ENCODE measurements at regions not wholly inside any gene's neighbourhood (a gene's known extent, or its start where the extent isn't known, plus 50 kb on each side); places are given as distances from the start of the nearest gene placed in this dataset.
"Not testable (repeated sequence)": the region's sequence is repeated elsewhere in the genome, so short reads cannot be mapped to it uniquely, and the experiment has no call there.

- DNase-seq (ENCODE audit: low spot score): no peak
Observed at GRCh38 chr7:54116956-54117355, 425.2 kb upstream of the VSTM2A start.

GRCh38 chr7:54129035-54129434 lies 413.1 kb upstream of the VSTM2A start:
- no peak for DNase-seq (ENCODE audit: low spot score)

DNA sequence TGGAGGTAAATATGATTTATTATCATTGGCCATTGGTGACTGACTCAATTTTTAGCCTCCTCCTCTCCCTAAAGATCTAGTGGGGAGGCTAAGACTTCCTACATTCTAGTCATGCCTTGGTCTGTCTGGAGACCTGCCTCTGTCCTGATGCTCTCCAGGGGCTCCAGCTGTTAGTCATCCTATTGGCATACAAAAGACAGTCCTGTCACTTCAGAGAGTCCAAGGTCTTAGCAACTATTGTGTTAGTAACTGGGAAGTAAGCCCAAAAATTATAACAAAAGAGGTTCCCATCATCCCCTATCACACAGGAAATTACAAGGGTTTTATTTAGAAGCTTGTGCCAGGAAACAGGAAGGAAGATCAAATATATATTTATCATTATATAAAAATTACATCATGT lies 400.6 kb upstream of the VSTM2A start:
- DNase-seq (ENCODE audit: low spot score): no peak

GRCh38 chr7:54145716-54146115 lies 396.5 kb upstream of the VSTM2A start:
- DNase-seq (ENCODE audit: low spot score): no peak

DNA sequence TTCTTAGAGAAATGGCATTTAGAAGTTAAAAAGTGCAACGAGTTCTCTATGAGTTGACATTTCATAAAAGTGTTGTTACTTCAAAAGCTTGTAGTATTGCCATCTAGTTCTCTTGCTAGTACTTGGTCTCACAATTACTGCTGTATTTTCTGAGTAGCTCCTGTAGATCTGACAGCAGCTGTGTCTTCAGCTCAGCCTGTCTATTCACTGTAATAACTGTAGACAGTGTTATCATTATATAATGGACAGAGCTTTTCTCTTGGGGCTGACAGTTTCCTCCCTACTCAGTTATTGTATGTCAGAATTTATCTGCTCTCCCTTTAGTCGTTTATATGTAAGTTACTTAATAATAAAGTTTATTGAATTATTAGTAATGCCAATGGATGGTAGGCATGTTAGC lies 388.7 kb upstream of the VSTM2A start:
- DNase-seq (ENCODE audit: low spot score): no peak

DNA sequence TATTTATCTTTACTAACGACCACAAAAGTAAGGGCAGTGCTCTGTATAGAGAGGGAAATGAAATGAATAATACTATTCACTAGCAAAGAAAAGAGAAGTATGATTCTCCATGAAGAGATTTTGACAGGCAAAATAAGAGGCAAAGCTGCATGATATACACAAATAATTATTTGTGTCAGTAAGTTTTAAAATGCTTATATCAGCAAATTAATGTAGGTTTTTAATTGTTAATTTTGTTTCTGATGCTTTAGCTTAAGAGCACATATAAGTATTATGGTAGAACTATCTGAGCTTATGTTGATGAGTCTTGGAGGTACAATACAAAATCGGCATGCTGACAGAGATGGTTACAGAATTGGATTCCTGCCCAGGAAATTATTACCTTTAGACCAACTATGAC lies 383.1 kb upstream of the VSTM2A start:
- DNase-seq (ENCODE audit: low spot score): no peak

DNA sequence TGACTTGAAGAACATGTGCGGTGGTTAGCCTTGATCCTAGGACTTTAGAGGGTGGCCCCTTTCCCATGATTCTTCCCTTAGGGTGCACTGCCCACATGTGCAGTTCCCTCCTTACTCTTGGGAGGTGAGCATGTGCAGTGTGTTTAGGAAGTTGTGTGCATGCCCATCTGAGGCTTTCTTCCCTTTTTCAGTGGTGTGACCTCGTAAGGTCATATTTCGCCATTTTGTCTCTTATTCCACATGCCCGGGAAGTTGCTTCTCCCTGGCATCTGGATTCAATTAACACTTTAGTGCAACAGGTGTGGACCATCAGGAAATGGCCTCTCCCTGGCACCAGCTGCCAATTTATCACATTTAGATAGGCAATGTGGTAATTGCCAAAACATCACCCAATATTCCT lies 380.6 kb upstream of the VSTM2A start:
- DNase-seq (ENCODE audit: low spot score): no peak

DNA sequence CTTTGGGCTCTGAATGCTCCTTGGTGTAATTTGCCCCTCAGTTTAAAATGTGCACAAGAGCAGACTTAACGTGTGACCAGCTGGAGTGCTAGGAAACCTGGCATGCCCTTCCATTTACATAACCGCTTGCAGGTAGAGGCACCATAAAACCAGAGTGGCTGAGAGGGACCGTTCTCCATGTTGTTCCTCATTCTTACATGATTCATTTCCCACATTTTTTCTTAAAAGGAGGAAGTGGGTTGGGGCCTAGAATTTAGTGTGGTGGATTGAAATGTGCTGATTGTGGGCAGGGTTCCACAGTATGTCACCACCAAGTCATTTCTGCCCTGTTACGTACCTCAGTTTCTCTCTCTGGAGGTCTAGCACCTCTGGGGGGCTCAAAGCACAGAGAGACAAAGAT lies 375.8 kb upstream of the VSTM2A start:
- DNase-seq (ENCODE audit: low spot score): no peak

GRCh38 chr7:54179321-54180029 lies 362.7 kb upstream of the VSTM2A start:
- no peak for DNase-seq (ENCODE audit: low spot score)

DNA sequence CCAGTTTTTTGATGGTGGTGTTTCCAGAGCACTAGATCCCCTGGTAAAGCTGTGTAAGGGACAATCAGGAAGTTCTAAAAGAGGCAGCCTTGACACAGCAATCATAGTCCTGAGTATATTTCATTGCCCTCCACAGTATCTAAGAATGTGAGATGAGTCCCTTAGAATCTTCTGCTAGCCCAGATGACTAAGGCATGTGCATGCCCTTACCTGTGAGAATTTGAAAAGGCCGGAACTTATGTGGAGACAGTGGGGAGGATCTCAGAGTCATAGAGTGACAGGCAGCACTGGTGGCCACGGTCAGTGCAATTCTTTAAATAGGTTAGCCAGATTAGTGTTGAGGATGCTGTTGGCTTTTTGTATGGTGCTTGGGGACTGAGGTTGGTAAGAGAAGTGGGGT lies 361.4 kb upstream of the VSTM2A start:
- DNase-seq (ENCODE audit: low spot score): no peak

GRCh38 chr7:54183055-54183454 lies 359.1 kb upstream of the VSTM2A start:
- no peak for DNase-seq (ENCODE audit: low spot score)

GRCh38 chr7:54186336-54186735 lies 355.8 kb upstream of the VSTM2A start:
- no peak for DNase-seq (ENCODE audit: low spot score)

- no peak for DNase-seq (ENCODE audit: low spot score)
Observed at GRCh38 chr7:54187886-54188685, 354.1 kb upstream of the VSTM2A start.

DNA sequence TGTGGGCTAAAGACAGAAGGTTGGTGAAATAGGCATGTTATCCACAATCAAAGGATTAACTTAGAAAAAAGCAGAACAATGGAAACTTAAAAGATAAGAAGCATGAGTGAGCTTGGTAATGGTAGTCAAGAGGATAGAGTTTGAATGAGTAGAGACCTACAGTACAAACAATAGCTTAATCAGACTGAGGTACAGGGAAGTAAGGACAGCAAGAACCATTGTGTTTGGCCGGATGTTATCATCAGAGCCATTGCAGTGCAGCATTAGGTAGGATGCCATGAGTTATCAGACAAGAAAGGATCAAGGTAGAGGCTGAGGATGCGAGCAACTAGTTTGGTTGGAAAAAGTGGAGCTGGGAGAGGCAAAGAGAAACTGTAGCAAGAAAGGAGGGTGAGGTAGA lies 353.3 kb upstream of the VSTM2A start:
- no peak for DNase-seq (ENCODE audit: low spot score)

- DNase-seq (ENCODE audit: low spot score): no peak
Observed at GRCh38 chr7:54189330-54189729, 352.8 kb upstream of the VSTM2A start.

DNA sequence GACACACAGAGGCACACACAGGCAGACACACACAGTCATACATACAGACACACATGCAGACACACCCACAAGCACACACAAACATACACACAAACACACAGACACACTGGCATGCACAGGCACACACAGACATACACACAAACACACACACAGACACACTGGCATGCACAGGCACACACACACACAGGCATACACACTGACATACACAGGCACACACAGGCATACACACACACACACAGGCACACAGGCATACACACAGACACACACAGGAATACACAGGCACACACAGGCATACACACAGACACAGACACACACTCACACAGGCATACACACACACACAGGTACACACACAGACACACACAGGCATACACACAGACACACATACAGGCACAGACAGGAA lies 340.7 kb upstream of the VSTM2A start:
- no peak for DNase-seq (ENCODE audit: low spot score)

DNA sequence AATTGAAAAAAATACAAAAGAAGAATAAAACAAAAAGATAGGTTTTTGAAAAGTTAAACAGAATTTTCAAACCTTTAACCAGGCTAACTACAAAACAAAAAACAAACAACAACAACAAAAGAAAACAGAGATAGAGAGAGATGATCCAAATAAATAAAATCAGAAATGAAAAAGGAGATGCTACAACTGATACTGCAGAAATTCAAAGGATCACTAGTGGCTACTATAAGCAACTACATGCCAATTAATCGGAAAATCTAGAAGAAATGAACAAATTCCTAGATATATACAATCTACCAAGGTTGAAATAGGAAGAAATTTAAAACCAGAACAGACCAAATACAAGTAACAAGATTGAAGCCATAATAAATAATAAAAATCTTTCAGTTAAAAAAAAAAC lies 326.8 kb upstream of the VSTM2A start:
- DNase-seq (ENCODE audit: low spot score): no peak

- not testable (repeated sequence) for DNase-seq (ENCODE audit: low spot score)
Observed at GRCh38 chr7:54226030-54226429, 316.1 kb upstream of the VSTM2A start.

GRCh38 chr7:54242776-54243175 lies 299.4 kb upstream of the VSTM2A start:
- no peak for DNase-seq (ENCODE audit: low spot score)

DNA sequence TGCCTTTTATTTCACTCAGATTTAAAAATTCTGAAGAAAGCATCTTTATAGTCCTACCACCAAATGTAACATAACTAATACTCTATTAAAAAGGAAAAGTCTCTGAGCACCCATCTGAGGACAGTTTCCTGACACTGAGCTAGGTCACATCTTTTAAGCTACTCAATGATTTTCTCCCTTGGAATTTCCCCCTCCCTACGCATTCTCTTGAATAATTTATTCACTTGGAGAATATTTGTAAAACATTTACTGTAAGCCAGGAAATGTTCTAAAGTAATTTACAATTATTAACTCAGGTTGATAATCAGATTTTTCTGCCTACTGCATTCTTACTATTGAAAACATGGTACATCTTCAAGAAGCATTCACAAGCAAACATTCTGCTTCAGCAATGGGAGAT lies 297.2 kb upstream of the VSTM2A start:
- DNase-seq (ENCODE audit: low spot score): no peak

GRCh38 chr7:54249686-54250085 lies 292.5 kb upstream of the VSTM2A start:
- no peak for DNase-seq (ENCODE audit: low spot score)

DNA sequence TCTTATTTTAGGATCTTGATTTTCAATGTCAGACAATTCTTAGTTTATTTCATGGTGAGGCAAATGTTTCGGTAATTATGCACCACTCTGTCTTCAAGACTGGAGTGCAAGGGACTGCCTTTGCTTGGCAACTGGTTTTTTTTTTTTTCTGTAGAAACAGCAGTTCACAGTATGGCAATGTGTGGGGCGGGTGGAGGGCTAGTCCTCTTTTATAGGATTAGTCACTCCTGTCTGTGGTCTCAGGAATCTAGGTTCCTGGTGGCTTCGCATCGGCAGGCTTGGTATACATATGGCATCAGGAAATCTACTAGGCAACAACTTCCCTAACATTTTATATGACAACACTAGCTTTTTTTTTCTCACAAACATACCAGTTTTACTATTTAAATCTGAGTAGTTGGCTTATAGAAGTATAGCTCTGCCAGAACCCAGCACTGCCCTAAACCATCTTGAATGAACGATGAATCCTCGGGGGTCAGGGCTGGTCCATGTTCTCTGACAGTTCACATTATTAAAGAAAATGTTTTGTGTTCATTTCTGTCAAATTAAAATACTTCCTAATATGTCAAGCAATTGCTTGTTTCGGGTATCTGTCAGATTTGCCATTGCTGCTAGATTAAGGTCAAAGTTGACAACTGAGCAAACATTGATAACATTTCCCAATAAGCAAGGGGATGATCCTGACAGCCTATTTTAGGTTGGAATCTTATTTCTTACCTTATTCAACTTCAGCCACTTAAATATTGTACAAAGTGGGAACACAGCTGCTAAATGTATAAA lies 289.7 kb upstream of the VSTM2A start:
- DNase-seq (ENCODE audit: low spot score): no peak

- no peak for DNase-seq (ENCODE audit: low spot score)
Observed at GRCh38 chr7:54253036-54253373, 289.2 kb upstream of the VSTM2A start.

Measured in HuH-7.5 (cell line).